Stimulated activated CD8-positive, alpha-beta memory T cell treated with anti-CD3 and anti-CD28 coated beads, Interleukin-15, amount 100 ng/mL, for 1 hour (primary cell): ENCODE measurements at regions not wholly inside any gene's neighbourhood (a gene's known extent, or its start where the extent isn't known, plus 50 kb on each side); places are given as distances from the start of the nearest gene placed in this dataset.
A peak's percentile ranks its signal among the peaks of the same experiment; 100 is the strongest.
"Not testable (repeated sequence)": the region's sequence is repeated elsewhere in the genome, so short reads cannot be mapped to it uniquely, and the experiment has no call there.

Experiments used
- DNase-seq: peaks from one replicate; pipeline ENCODE4 v3.0.0-alpha.2; 2020; ENCODE audit warnings: low read depth

GRCh38 chr14:34062353-34062973, 111.6 kb upstream of the EGLN3 start:
- no peak for DNase-seq

- no peak for DNase-seq
Measured at GRCh38 chr14:34060651-34060999, 109.8 kb upstream of the EGLN3 start.

- peak; percentile 20 for DNase-seq
Measured at GRCh38 chr14:34059925-34060650, 109.2 kb upstream of the EGLN3 start.

- DNase-seq: no peak
Measured at GRCh38 chr14:34059037-34059924, 108.4 kb upstream of the EGLN3 start.

GRCh38 chr14:34058510-34058909, 107.6 kb upstream of the EGLN3 start:
- no peak for DNase-seq

GRCh38 chr14:34056046-34056445, 105.2 kb upstream of the EGLN3 start:
- no peak for DNase-seq

- DNase-seq: no peak
Measured at GRCh38 chr14:34055157-34055950, 104.5 kb upstream of the EGLN3 start.

GRCh38 chr14:34053666-34054065, 102.8 kb upstream of the EGLN3 start:
- DNase-seq: no peak

- DNase-seq: no peak
Measured at GRCh38 chr14:34052658-34053014, 101.8 kb upstream of the EGLN3 start.

GRCh38 chr14:34051966-34052657, 101.2 kb upstream of the EGLN3 start:
- DNase-seq: no peak

GRCh38 chr14:34050606-34051005, 99.7 kb upstream of the EGLN3 start:
- no peak for DNase-seq

GRCh38 chr14:34049790-34050189, 98.9 kb upstream of the EGLN3 start:
- no peak for DNase-seq

- DNase-seq: not testable (repeated sequence)
Measured at GRCh38 chr14:34049187-34049586, 98.3 kb upstream of the EGLN3 start.

- no peak for DNase-seq
Measured at GRCh38 chr14:34046799-34047520, 96.1 kb upstream of the EGLN3 start.

- DNase-seq: no peak
Measured at GRCh38 chr14:34044666-34045306, 93.9 kb upstream of the EGLN3 start.

GRCh38 chr14:34044373-34044637, 93.4 kb upstream of the EGLN3 start:
- DNase-seq: no peak

- DNase-seq: peak; percentile 7
Measured at GRCh38 chr14:34043627-34044372, 92.9 kb upstream of the EGLN3 start.

- DNase-seq: no peak
Measured at GRCh38 chr14:34041220-34041619, 90.3 kb upstream of the EGLN3 start.

- no peak for DNase-seq
Measured at GRCh38 chr14:34040766-34041165, 89.9 kb upstream of the EGLN3 start.
